GM19043 (cell line): ENCODE measurements at regions not wholly inside any gene's neighbourhood (a gene's known extent, or its start where the extent isn't known, plus 50 kb on each side); places are given as distances from the start of the nearest gene placed in this dataset.

Experiments used
- ATAC-seq: cut with Tn5 transposase; IDR thresholded peaks from one replicate; pipeline ENCODE4 v1.9.1; 2021; ENCODE audit warnings: low read depth; ENCODE audit not compliant: unreplicated experiment

DNA sequence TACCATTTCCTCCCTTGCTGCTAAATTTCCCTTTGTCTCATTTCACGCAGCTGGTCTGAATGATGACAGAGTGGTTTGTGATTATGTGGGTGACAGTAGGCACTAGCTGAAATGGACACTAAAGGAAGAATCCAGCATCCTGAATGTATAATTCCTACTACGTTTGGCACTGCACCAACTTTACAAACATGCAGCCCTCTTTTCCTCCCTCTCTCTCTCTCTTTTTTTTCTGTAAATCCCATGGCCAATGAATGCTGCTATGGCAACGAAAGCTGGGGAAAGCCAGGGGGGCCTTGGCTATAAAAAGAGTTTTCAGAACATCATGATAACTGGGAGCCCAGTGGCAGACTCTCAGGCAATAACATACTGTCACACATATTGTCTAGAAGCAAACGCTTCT, 367.2 kb upstream of the AGTR1 start:
- no peak for ATAC-seq

- ATAC-seq, result no peak
These were observed 366.4 kb upstream of the AGTR1 start for GRCh38 chr3:148331081-148331846.

DNA sequence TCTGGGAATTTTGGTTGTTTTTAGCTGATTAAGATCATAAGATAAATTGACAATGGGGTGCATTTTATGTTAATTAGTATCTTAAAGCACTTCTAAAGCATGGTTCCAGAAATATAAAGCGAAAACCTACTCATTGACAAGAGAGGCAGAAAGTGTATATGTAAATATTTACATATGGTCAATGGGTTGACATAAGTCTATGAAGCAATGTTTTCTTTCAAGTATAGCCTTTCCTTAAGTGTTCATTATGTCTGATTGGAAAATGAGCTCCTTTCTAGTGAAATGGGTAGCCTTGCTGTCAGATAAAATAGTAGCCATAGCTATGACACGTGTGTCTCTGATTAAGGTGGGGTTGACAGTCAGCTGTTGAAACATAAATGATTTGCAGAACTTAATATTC, 365.2 kb upstream of the AGTR1 start:
- no peak for ATAC-seq

DNA sequence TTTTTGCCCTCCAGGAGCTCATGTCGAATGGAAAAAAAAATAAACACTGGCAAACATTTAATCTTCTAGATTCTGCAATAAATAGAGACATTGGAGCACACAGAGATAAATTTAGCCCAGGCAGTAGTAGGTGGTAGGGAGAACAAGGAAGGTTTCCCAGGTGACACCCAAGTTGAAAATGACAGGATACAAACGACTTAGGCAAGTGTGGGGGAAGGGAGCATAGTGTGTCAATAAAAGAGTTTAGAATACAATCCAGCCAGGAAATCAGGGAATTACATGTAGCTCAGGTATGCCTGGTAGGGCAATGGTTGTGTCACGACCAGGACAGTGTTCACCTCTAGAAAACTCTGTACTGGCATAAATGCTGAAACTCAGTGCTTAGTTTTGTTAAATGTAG, 364.6 kb upstream of the AGTR1 start:
- ATAC-seq, result no peak

DNA sequence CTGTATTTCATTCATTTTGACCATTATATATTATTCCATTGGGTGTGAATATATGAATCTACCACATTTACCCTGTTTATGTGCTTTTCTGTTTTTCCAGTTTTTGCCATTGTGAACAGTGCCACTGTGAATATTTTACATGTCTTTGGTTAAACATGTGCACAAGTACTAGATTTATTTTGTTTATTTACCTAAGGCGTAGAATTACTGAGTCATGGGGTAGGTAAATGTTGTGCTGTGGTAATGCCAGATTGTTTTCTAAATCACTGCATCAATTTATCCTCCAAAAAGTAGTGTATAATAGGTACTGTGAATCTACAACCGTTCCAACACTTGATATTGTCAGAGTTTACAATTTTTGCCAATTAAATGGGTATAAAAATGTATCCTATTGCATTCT, 362.1 kb upstream of the AGTR1 start:
- no peak for ATAC-seq

DNA sequence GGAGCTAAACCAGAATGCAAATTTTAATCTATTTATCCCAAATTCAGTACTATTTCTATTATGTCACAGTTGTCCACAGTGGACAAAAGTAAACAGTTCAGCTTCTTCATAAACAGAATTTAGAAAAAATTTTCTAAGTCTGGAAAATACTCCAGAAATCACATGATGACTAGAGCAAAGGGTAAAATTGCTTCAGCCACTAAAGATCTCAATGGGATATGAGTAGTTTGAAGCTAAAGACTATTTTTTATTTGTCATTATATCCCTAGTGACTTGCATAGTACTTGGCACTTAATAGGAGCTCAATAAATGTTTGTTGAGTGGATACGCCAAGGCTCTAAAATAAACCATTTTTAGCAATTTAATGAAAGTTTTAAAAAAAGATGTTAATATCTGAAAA, 354.3 kb upstream of the AGTR1 start:
- no peak for ATAC-seq

- no peak for ATAC-seq
These were observed 353.2 kb upstream of the AGTR1 start for GRCh38 chr3:148344521-148344920.

DNA sequence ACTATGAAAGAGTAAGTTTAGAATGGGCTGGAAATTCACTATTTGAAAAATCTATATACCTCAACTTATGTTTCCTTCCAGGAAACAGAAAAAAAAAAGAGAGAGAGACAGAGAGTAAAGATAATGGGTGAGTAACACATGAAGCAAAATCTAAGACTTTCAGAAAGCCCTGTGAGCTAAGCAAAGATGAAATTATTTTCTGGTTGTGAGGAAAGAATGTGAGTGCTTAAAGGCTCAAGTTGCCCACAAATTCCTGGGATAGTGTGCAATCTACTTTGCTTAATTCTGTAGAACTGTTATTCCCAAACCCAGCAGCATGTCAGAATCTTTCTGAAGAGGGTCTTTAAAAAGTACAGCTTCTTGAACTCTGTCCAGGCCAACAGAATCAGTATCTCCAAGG, 337.7 kb upstream of the AGTR1 start:
- no peak for ATAC-seq

DNA sequence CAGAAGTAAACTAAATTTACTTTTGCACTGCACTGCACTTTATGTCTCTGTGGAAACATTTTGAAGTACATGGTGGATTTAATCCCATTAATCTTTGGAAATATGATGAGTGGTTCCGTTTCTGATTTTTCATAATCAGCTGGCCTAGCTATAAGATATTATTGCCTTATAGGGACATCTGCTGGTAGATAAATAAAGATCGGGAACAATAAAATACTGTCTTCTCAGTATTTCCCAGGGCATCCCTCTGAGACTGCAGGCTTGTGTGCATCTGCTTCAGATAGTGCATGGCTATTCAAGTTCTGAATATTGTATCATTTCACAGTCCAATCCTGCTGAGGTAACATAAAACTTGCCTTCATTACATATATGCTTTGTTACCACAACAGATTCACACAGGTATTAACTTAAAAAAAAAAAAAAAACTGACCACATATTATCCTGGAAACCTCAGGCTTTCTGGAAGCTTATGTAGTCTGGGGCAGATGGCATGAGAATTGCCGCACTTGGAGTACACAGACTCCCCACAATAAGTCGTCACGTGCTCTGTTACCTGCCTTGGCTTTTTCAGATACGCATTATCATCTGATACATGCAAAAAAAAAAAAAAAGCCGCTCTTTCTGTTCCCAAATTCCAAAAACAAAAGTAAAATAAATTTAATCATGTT, 330.8 kb upstream of the AGTR1 start:
- ATAC-seq, result no peak

GRCh38 chr3:148367756-148368155, 329.9 kb upstream of the AGTR1 start:
- no peak for ATAC-seq

DNA sequence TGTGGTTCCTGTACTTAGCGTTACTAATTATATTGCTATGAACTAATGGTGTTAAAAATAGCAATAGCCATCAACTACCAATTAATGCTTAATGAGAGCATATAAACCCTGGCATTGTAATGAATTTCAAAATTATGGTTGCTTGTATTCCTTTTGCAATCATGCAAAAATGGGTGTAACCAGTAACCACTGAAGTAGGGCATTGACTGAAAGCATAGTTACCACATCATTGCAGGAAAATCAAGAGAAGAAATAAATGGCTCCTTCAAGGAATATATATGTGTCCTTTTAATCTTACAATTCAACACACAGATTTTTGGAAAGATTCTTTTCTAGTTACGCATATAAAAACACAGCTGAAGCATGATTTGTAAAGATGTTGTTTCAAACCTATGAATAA, 328.3 kb upstream of the AGTR1 start:
- no peak for ATAC-seq

GRCh38 chr3:148372206-148372875, 325.4 kb upstream of the AGTR1 start:
- no peak for ATAC-seq

GRCh38 chr3:148373961-148374360, 323.7 kb upstream of the AGTR1 start:
- ATAC-seq, result no peak

GRCh38 chr3:148379763-148380382, 317.8 kb upstream of the AGTR1 start:
- no peak for ATAC-seq

GRCh38 chr3:148381051-148381450, 316.7 kb upstream of the AGTR1 start:
- ATAC-seq, result no peak

DNA sequence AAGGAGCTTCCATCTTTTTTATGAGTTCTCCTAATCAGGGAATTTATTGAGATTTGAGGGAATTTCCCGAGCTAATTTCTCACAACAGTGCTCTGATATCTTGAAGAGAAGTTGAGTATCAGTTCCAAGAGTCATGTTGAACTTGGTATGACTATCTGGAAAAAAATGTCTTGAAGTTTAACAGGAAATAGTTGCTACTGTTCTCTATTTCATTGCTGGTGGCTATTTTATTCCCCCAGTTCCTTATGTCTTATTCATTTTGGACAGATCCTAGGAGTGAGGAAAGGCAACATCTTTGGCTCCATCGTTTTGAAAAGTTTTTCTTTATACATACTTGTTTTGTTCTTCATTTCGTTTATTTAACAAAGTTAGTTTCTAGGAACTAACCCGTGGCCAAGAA, 307.8 kb upstream of the AGTR1 start:
- ATAC-seq, result no peak

- ATAC-seq, result no peak
These were observed 301.9 kb upstream of the AGTR1 start for GRCh38 chr3:148395821-148396220.

GRCh38 chr3:148400754-148401153, 296.9 kb upstream of the AGTR1 start:
- ATAC-seq, result no peak

GRCh38 chr3:148408667-148409066, 289.0 kb upstream of the AGTR1 start:
- ATAC-seq, result no peak

DNA sequence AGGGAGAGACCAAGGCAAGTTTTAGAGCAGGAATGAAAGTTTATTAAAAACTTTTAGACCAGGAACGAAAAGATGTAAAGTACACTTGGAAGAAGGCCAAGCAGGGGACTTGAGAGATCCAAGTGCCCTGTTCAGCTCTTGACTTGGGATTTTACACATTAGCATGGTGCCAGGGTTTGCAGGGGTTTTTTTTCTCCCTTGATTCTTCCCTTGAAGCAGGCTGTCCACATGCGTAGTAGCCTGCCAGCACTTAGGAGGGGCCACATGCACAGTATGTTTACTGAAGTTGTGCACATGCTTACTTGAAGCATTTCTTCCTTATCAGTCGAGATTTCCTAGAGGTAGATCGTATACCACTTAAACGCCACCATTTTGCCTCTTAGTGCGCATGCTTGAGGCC, 277.5 kb upstream of the AGTR1 start:
- ATAC-seq, result no peak

GRCh38 chr3:148428862-148429605, 268.7 kb upstream of the AGTR1 start:
- no peak for ATAC-seq
